Ascending aorta (tissue), 2 donors: ENCODE measurements at regions not wholly inside any gene's neighbourhood (a gene's known extent, or its start where the extent isn't known, plus 50 kb on each side); places are given as distances from the start of the nearest gene placed in this dataset.
"Not testable (repeated sequence)": the region's sequence is repeated elsewhere in the genome, so short reads cannot be mapped to it uniquely, and the experiment has no call there.

ENCODE experiments used
- DNase-seq, 2 donors: peaks; one replicate each; pipeline ENCODE4 v3.0.0-alpha.2; 2019; ENCODE audit warnings: low spot score in 2 of 2
- H3K27ac ChIP-seq, 2 donors: fragments of 200-600 bp; sonication (generic); one replicate each; pipeline ENCODE4 v1.5.1; 2016 to 2017; ENCODE audit warnings: mild to moderate bottlenecking in 1 of 2
- H3K27me3 ChIP-seq: fragments of 200-600 bp; sonication (generic); one replicate; pipeline ENCODE4 v1.5.1; 2017
- H3K36me3 ChIP-seq, 2 donors: fragments of 200-600 bp; sonication (generic); one replicate each; pipeline ENCODE4 v1.5.1; 2016
- H3K4me1 ChIP-seq, 2 donors: fragments of 200-600 bp; sonication (generic); one replicate each; pipeline ENCODE4 v1.5.1; 2016 to 2017; ENCODE audit warnings: mild to moderate bottlenecking in 1 of 2
- H3K4me3 ChIP-seq, 2 donors: fragments of 200-600 bp; sonication (generic); one replicate each; pipeline ENCODE4 v1.5.1; 2016 to 2017; ENCODE audit warnings: mild to moderate bottlenecking in 1 of 2
- H3K9me3 ChIP-seq, 2 donors: fragments of 200-600 bp; sonication (generic); one replicate each; pipeline ENCODE4 v1.5.1; 2016
- CTCF ChIP-seq, 3 experiments: fragments of 200-600 bp in 2 of 3; fragments of 450-650 bp in 1 of 3; sonication (generic) in 2 of 3; IDR thresholded peaks; one replicate each; pipeline ENCODE4 v1.5.1; 2016 to 2019; ENCODE audit warnings: antibody characterized with exemption in 3 of 3, mild to moderate bottlenecking in 1 of 3, moderate library complexity in 1 of 3
- intact Hi-C: fragments of 100-400 bp; cut with DNase I; formaldehyde crosslinking; loops from one replicate; pipeline ENCODE4 v1.15.1; 2023

DNA sequence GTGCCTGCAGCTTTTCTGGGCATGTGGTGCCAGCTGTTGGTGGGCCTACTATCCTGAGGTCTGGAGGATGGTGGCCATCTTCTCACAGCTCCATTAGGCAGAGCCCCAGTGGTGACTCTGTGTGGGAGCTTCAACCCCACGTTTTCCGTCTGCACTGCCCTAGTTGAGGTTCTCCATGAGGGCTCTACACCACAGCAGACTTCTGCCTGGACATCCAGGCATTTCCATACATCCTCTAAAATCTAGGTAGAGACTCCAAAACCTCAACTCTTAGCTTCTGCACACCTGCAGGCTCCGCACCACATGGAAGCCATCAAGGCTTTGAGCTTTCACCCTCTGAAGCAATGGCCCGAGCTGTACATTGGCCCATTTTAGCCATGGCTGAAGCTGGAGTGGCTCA lies 153.3 kb upstream of the PGRMC2 start:
- TF ChIP-seq CTCF (IDR thresholded peaks at IDR 0.05): no peak
- Histone ChIP-seq H3K27ac (no peak overlapping the region), H3K36me3 (no peaks in the 10 kb centered on the region), H3K9me3 (peaks cover 0 to 23% of the 10 kb centered on the region in 2 donors), H3K27me3 (no peaks in the 10 kb centered on the region), H3K4me1 (no peaks in the 10 kb centered on the region), H3K4me3 (no peak overlapping the region)
- no peak for DNase-seq
- intact Hi-C loops: no loop called here

GRCh38 chr4:128437023-128437422 lies 149.4 kb upstream of the PGRMC2 start:
- H3K4me1 ChIP-seq, H3K9me3 ChIP-seq, H3K36me3 ChIP-seq, H3K27me3 ChIP-seq, intact Hi-C loops, DNase-seq, H3K27ac ChIP-seq, H3K4me3 ChIP-seq: not testable (repeated sequence)

GRCh38 chr4:128429023-128429613 lies 141.5 kb upstream of the PGRMC2 start:
- H3K4me3 ChIP-seq, H3K36me3 ChIP-seq, H3K27ac ChIP-seq, H3K9me3 ChIP-seq, DNase-seq, H3K4me1 ChIP-seq, H3K27me3 ChIP-seq: not testable (repeated sequence)
- intact Hi-C loops: loop anchor here (5.0 kb wide), 1 partner anchor 433 kb away; no protein-coding TSS in a partner anchor

- DNase-seq: no peak
- Histone ChIP-seq H3K9me3 (no peaks in the 10 kb centered on the region), H3K27me3 (no peaks in the 10 kb centered on the region), H3K36me3 (no peaks in the 10 kb centered on the region), H3K4me1 (no peaks in the 10 kb centered on the region), H3K27ac (no peak overlapping the region), H3K4me3 (no peak overlapping the region)
- no peak for TF ChIP-seq CTCF (IDR thresholded peaks at IDR 0.05)
- intact Hi-C loops: loop anchor here (5.0 kb wide), 1 partner anchor 434 kb away; no protein-coding TSS in a partner anchor
Measured at GRCh38 chr4:128428397-128428796, 140.8 kb upstream of the PGRMC2 start.

DNA sequence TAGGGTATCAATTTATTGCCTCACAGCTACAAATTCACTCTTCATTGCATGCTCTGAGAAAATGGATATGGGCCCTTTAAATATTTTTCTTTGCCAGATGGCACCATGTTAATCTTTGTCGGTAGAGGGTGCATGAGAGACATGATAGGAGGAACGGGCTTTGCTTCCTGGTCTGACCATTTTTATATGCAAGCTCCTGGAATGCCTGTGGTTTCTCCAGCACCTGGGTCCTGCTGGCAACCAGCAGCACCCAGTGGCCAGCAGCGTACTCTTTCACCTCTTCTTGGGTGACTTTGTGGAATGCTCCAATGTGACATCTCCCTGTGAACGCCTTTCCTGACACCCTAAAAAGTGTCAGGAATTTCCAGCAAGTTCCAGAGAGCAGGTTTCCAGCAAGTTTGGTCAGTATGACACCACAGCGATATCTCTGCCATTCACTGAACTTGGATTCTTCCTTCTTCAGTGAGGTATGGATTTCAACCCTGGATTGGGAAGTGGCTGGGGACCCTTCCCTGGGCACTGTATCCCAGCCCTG lies 140.3 kb upstream of the PGRMC2 start:
- intact Hi-C loops: loop anchor here (5.0 kb wide), 1 partner anchor 434 kb away; no protein-coding TSS in a partner anchor
- Histone ChIP-seq H3K4me1 (no peaks in the 10 kb centered on the region), H3K4me3 (no peak overlapping the region), H3K9me3 (no peaks in the 10 kb centered on the region), H3K27me3 (no peaks in the 10 kb centered on the region), H3K36me3 (no peaks in the 10 kb centered on the region), H3K27ac (no peak overlapping the region)
- TF ChIP-seq CTCF (IDR thresholded peaks at IDR 0.05): peak in 2 of 3 experiments; percentile 25 to 40
- no peak for DNase-seq

- H3K27ac ChIP-seq: no peak overlapping the region
Measured at GRCh38 chr4:128424527-128425497, 137.2 kb upstream of the PGRMC2 start.

GRCh38 chr4:128422296-128422695 lies 134.7 kb upstream of the PGRMC2 start:
- H3K27ac ChIP-seq, H3K4me3 ChIP-seq, H3K36me3 ChIP-seq, H3K27me3 ChIP-seq, DNase-seq, H3K9me3 ChIP-seq, intact Hi-C loops, H3K4me1 ChIP-seq: not testable (repeated sequence)

More at GRCh38 chr4:128424527-128425497, 137.2 kb upstream of the PGRMC2 start:
- no peaks in the 10 kb centered on the region for H3K9me3 ChIP-seq
- intact Hi-C loops: loop anchor here (5.0 kb wide), 1 partner anchor 437 kb away; no protein-coding TSS in a partner anchor
- no peak for DNase-seq
- H3K27me3 ChIP-seq: no peaks in the 10 kb centered on the region
- H3K36me3 ChIP-seq: no peaks in the 10 kb centered on the region
- H3K4me3 ChIP-seq: no peak overlapping the region
- H3K4me1 ChIP-seq: no peaks in the 10 kb centered on the region
- TF ChIP-seq CTCF (IDR thresholded peaks at IDR 0.05): no peak
